ENCODE measurements at regions not wholly inside any gene's neighbourhood (a gene's known extent, or its start where the extent isn't known, plus 50 kb on each side); places are given as distances from the start of the nearest gene placed in this dataset.

DNA sequence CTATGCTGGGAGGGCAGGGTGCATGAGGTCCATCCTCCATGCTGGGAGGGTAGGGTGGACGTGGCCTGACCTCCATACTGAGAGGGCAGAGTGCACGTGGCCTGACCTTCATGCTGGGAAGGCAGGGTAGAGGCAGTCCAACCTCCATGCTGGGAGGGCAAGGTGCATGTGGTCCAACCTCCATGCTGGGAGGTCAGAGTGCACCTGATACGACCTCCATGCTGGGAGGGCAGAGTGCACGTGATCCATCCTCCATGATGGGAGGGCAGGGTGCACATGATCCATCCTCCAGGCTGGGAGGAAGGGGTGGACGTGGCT is 622.2 kb downstream of the BRD1 start:
- peak; percentile 56 for DNase-seq (ENCODE audit: low spot score)
- TF ChIP-seq, protein P1, sequence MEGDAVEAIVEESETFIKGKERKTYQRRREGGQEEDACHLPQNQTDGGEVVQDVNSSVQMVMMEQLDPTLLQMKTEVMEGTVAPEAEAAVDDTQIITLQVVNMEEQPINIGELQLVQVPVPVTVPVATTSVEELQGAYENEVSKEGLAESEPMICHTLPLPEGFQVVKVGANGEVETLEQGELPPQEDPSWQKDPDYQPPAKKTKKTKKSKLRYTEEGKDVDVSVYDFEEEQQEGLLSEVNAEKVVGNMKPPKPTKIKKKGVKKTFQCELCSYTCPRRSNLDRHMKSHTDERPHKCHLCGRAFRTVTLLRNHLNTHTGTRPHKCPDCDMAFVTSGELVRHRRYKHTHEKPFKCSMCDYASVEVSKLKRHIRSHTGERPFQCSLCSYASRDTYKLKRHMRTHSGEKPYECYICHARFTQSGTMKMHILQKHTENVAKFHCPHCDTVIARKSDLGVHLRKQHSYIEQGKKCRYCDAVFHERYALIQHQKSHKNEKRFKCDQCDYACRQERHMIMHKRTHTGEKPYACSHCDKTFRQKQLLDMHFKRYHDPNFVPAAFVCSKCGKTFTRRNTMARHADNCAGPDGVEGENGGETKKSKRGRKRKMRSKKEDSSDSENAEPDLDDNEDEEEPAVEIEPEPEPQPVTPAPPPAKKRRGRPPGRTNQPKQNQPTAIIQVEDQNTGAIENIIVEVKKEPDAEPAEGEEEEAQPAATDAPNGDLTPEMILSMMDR (IDR thresholded peaks at IDR 0.05): no peak

DNA sequence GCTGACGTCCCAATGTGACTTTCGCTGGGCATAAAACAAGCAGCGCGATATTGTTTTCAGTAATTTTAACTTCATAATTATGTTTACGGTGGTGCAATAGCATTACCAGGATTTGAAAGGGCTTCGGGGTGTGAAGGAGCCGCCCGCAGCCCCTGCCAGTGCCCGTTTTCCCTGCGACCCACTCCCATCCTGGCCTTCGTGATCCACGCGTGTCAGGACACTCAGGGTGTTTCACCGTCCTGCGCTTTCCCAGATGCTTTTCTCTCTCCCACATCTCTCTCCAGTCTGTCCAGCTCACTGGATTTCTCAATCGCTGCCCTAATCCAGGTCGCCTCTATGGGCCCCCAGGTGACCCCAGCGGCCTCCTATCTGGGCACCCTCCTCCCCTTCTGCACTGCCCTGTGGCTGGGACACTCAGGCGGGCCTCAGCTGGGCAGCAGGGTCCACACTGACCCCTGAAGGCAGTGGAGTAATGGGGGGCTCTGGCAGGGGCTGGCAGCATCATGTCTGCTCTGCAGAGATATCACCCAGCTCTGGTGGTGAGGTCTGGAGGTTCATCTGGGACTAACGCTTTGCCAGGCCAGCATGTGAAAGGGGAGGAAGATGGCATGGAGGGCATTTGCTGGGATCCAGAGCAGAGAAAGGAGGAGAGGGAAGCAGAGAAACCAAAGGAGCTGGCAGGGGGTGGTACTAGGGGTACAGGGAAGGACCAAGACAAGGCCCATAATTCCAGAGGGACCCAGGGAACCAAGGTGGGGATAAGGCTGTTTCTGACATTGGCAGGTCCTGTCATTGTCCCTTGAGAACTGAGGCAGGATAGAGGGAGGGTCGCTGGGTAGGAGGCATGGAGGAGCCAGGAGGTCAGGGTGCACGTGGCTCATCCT is 622.8 kb downstream of the BRD1 start:
- H3K4me3 ChIP-seq: no peak overlapping the region
- TF ChIP-seq, protein P1 (IDR thresholded peaks at IDR 0.05): no peak
- peak; percentile 55 for DNase-seq (ENCODE audit: low spot score)
- no peak overlapping the region for H3K27ac ChIP-seq

More for the DNA sequence above, 622.2 kb downstream of the BRD1 start:
- Histone ChIP-seq H3K4me3 (no peak overlapping the region), H3K27ac (no peak overlapping the region)

DNA sequence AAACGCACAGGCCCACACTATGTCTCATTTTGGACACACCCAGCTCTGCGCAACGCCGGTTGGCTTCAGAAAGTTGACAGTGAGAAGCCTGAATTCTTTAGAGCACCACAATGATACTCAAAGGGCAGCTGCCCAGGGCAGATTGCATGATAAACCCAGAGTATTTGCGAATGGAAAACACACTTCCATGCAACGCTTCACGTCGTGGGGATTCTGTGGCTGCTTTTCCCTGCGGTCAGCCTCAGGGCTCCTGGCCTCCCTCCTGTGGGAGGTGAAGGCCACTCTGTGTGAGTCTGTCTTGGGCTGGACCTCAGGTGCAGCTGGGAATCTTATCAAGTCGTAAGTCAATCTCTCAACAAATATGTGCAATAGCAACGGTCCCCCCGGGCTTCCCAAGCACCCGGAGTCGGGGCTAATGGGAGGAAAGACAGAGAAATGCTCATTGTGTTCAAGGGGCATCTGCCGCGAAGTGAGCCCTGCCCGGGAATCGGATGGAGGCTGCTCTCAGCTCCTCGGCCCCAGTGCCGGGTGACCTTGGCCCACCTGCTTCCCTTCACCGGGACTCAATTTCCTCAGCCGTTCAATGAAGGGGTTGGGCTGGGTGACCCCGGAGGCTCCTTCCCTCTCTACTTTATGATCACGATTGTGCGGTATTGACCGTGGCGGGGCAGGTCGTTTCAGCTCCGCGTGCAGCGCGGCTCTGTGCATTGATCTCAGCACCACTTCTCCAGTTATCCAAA is 623.6 kb downstream of the BRD1 start:
- DNase-seq (ENCODE audit: low spot score): peak; percentile 40
- TF ChIP-seq, protein P1 (IDR thresholded peaks at IDR 0.05): no peak

DNA sequence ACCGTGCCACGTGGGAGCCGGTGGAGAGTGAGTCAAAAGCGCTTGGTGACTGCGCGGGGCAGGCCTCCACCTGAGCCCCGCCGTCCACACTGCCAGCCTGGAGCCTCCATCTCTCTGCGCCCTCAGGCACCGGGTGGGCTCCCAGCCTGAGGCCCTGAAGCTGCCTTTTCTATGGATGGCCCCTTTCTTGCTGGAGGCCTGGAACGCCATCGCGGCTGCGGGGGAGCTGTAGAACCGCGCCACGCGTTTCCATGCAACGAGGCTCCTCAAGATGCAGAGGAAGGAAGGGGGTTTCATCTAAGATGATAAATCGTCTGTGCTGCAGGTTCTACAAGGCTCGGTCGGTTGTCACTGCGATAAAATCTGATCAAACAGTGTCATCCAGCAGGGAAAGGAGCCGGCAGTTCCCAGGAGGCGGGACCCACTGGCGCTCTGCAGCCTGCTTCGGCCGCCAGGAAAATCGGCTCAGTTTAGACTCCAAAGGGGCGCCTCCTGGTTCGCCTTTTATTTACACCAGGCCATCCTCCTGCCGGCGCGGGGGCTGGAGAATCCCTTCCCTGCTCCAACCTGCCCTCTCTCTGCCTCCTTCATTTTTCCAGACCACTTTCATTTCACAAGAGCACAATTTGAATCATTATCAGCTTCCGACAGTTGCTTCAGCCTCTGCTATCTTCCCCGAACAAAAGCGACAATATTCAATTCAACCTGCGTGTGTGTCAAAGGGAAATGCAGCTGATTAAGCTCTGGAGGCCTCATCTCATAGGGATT is 624.4 kb downstream of the BRD1 start:
- TF ChIP-seq, protein P1 (IDR thresholded peaks at IDR 0.05): no peak
- peak; percentile 46 for DNase-seq (ENCODE audit: low spot score)
- Histone ChIP-seq H3K4me3 (no peak overlapping the region), H3K27ac (no peak overlapping the region)

More for the DNA sequence above, 623.6 kb downstream of the BRD1 start:
- no peak overlapping the region for H3K27ac ChIP-seq
- H3K4me3 ChIP-seq: no peak overlapping the region

DNA sequence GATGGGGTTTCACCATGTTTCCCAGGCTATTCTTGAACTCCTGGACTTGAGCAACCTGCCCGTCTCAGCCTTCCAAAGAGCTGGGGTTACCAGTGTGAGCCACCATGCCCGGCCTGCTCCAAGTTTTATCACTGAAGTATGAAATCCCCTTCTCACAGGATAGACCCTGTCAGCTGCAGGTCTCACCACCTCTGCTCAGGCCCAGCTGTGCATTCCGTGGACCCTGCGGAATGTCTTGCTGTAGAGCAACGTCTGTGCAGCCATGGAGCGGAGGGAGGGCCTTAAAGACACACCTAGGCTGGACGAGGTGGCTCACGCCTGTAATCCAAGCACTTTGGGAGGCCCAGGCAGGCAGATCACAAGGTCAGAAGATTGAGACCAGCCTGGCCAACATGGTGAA is 625.4 kb downstream of the BRD1 start:
- peak; percentile 40 for DNase-seq (ENCODE audit: low spot score)
- TF ChIP-seq, protein P1 (IDR thresholded peaks at IDR 0.05): no peak
- no peak overlapping the region for H3K4me3 ChIP-seq
- H3K27ac ChIP-seq: no peak overlapping the region

DNA sequence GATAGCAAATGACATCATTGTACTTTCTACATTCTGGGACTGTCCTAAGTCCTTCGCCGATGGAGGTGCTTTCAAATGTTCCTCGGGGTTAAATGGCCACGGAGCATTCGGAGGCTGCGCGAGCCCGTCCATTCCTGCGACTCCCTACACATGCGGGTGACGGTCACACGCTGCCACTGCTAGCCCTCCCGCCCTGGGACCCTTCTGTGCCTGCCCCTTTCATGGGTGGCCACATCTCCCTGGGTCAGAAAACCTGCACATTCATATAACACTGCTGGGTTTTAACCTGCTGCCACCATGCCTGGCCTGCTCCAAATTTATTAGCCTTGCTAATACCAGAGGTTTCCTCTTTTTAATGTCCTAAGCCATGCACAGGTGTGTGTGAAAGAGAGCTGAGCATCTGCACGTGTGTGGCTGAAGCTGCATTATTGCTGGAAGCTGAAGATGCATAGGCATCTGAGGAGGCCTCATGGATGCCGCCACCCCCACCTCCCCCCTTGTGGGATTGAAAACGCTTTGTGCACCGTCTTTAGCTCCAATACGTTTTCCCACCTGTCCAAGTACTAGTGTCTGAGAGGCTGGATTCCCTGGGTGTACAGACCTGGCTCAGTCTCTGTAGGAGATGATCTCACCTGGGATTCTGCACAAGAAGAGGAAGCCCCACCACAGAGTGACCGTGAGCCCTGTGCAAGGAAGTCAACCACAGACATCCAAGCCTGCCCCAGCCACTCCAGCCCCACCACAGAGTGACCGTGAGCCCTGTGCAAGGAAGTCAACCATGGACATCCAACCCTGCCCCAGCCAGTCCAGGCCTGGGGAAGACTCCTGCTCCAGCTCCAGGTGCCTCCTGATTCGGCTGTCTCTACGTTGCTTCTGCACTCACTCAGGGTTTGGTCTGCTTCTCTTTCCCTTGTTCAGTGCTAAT is 626.4 kb downstream of the BRD1 start:
- TF ChIP-seq, protein P1 (IDR thresholded peaks at IDR 0.05): no peak
- H3K4me3 ChIP-seq: no peak overlapping the region
- DNase-seq (ENCODE audit: low spot score): peak; percentile 52
- H3K27ac ChIP-seq: no peak overlapping the region
